GM21367 (cell line): ENCODE measurements at regions not wholly inside any gene's neighbourhood (a gene's known extent, or its start where the extent isn't known, plus 50 kb on each side); places are given as distances from the start of the nearest gene placed in this dataset.
"Not testable (repeated sequence)": the region's sequence is repeated elsewhere in the genome, so short reads cannot be mapped to it uniquely, and the experiment has no call there.

Source experiments
- ATAC-seq: cut with Tn5 transposase; IDR thresholded peaks from one replicate; pipeline ENCODE4 v1.9.1; 2021; ENCODE audit not compliant: unreplicated experiment

DNA sequence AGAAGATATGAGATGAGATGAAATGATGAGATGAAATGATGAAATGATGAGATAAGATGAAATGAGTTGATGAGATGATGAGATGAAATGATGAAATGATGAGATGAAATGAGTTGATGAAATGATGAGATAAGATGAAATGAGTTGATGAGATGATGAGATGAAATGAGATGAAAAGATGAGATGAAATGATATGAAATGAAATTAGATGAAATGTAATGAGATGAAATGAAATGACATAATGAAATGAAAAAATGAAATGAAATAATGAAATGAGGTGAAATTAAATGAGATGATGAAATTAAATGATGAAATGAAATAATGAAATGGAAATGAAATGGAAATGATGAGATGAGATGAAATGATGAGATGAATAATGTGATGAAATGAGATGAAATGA lies 231.6 kb downstream of the GOLGA6L6 start:
- not testable (repeated sequence) for ATAC-seq

DNA sequence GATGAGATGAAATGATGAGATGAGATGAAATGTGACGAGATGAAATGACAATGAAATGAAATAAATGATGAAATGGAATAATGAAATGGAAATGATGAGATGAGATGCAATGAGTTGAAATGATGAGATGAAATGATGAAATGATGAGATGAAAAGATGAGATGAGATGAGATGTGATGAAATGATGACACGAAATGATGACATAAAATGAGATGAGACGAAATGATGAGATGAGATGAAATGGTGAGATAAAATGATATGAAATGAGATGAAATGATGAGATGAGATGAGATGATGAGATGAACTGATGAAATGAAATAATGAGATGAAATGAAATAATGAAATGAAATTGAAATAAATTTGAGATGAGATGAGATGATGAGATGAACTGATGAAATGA lies 232.2 kb downstream of the GOLGA6L6 start:
- not testable (repeated sequence) for ATAC-seq

DNA sequence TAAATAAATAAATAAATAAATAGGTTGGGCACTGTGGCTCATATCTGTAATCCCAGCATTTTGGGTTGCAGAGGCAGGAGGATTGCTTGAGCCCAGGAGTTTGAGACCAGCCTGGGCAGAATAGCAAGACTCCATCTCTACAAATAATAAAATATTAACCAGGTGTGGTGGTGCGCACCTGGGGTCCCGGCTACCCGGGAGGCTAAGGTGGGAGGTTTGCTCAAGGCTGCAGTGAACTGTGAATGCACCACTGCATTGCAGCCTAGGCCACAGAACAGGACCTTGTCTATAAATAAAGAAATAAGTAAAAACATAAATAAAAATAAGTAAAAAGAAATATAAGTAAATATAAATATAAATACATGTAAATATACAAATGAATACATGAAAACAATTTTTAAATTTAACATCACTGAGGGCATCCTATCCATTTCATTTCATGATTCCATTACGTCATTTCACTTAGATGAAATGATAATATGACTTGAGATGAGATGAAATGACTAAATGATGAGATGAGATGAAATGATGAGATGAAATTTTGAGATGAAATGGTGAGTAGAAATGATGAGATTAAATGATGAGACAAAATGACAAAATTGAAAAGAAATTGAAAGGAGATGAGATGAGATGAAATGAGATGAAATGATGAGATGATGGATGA lies 233.4 kb downstream of the GOLGA6L6 start:
- not testable (repeated sequence) for ATAC-seq

GRCh38 chr15:20307137-20307536 lies 234.5 kb downstream of the GOLGA6L6 start:
- ATAC-seq: not testable (repeated sequence)

- not testable (repeated sequence) for ATAC-seq
Measured at GRCh38 chr15:20306497-20307106, 235.0 kb downstream of the GOLGA6L6 start.

DNA sequence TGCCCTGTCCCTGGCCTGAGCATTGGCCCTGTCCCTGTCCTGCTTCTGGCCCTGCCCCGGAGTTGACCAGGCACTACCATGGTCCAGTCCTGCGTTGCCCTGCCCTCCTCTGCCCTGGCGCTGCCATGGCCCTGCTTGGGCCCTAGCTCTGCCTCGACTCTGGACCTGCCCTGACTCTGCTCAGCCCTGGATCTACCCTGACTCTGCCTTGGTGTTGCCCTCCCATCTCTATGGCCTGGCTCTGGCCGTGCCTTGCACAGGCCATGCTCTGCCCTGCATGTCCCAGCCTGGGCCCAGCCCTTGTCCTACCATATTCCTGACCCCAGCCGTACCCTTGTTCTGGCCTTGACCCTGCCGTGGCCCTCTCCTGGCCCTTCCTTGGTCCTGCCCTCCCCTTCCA lies 235.7 kb downstream of the GOLGA6L6 start:
- ATAC-seq: not testable (repeated sequence)

DNA sequence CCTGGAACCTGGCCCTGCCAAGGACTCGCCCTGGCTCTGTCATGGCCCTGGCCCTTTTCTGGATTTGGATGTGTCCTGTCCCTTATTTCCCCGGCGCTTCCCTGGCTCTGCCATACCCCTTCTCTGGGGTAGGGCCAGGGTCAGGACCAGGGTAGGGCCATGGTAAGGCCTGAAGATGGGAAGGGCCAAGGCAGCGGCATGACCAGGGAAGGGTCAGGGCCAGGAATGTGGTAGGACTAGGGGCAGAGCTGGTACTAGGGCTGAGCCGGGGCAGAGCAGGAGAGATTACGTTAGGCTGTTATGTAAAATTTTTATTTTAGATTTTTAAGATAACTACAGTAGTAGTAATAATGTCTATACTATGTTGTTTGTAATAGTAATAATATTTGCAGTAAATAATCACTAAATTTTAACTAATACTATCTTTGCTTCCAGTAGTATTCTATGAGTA lies 236.6 kb downstream of the GOLGA6L6 start:
- not testable (repeated sequence) for ATAC-seq

GRCh38 chr15:20304282-20305014 lies 237.2 kb downstream of the GOLGA6L6 start:
- not testable (repeated sequence) for ATAC-seq

- not testable (repeated sequence) for ATAC-seq
Measured at GRCh38 chr15:20303248-20304171, 238.1 kb downstream of the GOLGA6L6 start.

GRCh38 chr15:20302141-20303069 lies 239.2 kb downstream of the GOLGA6L6 start:
- ATAC-seq: not testable (repeated sequence)

DNA sequence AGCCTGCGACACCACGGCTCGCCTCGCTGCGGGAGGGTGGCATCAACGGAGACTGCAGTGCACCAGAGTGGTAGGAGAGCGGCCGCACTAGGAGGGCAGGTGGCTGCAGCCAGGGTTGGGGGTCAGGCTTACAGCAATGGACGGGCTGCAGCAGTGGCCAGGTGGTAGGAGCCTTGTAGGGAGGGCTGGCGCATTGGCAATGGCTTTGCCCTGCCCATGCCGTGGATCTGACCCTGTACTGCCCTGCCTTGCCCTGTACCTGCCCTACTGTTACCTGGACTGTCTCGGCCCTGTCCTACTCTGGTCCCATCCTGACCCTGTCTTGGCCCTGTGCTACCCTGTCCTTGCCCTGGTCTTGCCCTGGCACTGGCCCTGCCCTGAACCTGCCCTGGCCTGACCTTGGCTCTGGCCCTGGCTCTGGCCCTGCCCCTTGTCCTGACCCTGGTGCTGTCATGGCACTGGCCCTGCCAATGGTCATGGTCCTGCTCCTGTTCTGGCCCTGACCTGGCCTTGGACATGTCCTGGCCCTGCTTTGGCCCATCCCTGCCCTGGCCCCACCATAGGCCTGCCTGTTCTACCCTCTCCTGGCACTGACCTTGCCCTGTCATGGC lies 240.0 kb downstream of the GOLGA6L6 start:
- ATAC-seq: not testable (repeated sequence)

DNA sequence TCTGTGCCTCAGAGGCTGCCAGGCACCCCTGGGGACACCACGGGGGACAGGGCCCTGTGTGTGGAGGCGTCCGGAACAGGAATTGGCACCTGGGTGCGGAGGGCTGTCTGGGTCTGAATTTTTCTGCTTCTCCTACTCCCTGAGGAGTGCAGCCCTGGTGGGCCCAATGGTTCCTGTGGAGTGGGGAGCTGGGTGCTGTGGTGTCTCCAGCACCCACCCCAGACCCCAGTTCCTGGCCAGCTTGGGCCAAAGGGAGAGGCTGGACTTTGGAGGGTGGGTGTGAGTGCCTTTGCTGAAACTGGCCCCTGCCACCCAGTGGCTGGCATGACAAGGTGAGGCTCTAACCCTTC lies 240.6 kb downstream of the GOLGA6L6 start:
- ATAC-seq: not testable (repeated sequence)

DNA sequence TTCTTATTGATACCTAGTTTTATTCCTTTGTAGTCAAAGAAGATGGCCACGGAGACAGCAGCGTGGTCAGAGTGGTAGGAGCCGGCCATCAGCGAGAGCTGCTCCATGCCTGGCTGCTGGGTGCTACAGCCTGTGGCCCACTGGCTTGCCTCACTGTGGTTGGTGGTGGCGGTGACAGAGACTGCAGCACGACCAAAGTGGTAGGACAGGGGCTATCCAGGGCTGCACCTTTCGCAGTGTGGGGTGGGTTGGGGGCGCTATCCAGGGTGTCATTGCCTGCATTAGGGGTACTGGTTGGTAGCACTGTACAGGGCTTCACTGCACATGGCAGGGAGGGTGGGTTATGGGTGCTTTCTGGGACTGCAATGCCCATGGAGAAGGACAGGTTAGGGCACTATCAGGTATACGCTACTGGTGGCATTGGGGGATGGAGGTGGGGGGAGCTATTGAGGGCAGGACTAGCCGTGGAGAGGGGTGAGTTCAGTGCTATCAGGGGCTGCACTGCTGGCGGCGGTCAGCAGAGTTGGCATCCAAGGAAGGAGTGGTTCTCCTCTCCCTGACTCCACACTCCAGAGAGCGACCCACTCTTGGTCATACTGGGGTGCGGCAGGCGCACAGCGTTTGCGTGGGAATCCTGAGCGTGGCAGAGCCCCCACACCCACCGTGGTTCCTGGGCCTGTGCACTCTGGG lies 241.1 kb downstream of the GOLGA6L6 start:
- not testable (repeated sequence) for ATAC-seq

GRCh38 chr15:20297603-20298123 lies 243.9 kb downstream of the GOLGA6L6 start:
- ATAC-seq: not testable (repeated sequence)

DNA sequence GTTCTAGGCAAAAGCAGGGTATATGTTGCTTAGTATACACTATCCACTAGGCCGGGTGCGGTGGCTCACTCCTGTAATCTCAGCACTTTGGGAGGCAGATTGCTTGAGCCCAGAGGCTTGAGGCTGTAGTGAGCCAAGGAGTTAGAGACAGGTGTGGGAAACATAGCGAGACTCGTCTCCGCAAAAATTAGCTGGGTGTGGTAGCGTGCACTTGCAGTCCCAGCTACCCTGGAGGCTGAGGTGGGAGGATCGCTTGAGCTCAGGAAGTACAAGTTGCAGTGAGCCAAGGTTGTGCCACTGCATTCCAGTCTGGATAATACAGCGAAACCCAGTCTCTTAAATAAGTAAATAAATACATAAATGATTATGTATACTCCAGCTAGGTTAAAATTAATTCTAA lies 245.3 kb downstream of the GOLGA6L6 start:
- ATAC-seq: not testable (repeated sequence)

- ATAC-seq: no peak
Measured at GRCh38 chr15:20295238-20295811, 246.3 kb downstream of the GOLGA6L6 start.

DNA sequence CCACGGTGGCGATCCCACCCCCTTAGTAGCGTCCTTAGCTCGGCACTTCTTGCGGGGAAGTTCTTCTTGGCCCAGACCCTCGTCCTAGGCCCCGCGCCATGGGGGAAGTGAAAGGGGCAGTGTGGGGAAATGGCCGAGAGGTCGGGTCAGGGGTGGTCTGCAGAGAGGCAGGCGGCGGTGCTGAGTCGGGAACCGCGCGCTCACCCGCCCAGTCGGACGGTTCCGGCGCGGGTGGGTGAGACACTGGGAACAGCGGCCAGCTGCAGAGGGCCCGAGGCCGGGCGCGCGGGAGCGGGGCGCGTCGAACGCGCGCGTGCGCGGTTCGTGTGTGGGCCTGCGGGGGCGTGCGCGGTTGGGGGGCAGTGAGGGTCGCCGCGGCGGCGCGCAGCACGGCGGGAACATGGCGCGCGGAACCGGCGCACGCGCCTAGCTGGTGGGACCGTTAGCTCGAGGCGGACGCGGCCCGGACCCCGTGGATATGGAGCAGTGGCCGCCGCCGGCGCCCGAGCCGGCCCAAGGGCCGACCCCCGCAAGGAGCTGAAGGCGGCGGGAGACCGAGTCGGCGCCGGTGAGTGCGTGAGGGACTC lies 246.9 kb downstream of the GOLGA6L6 start:
- no peak for ATAC-seq
